Trophoblast cell (in vitro differentiated cells and primary cell): ENCODE measurements at regions not wholly inside any gene's neighbourhood (a gene's known extent, or its start where the extent isn't known, plus 50 kb on each side); places are given as distances from the start of the nearest gene placed in this dataset.

Source experiments
- DNase-seq, 2 donors: peaks; one replicate each; pipeline ENCODE4 v3.0.0-alpha.2; 2016
- H2AFZ ChIP-seq: 2 replicates; pipeline ENCODE4 v1.6.1; 2013; ENCODE audit warnings: low read length, moderate library complexity, mild to moderate bottlenecking; ENCODE audit not compliant: insufficient read depth, poor library complexity
- H2AK5ac ChIP-seq: 2 replicates; pipeline ENCODE4 v1.6.1; 2013; ENCODE audit warnings: mild to moderate bottlenecking, low read length
- H2BK120ac ChIP-seq: 2 replicates; pipeline ENCODE4 v1.6.1; 2013; ENCODE audit warnings: low read length, mild to moderate bottlenecking, moderate library complexity; ENCODE audit not compliant: insufficient read depth, poor library complexity
- H2BK12ac ChIP-seq: 2 replicates; pipeline ENCODE4 v1.6.1; 2013; ENCODE audit warnings: mild to moderate bottlenecking, low read length, moderate library complexity
- H2BK5ac ChIP-seq: 2 replicates; pipeline ENCODE4 v1.6.1; 2013; ENCODE audit warnings: low read length, low read depth, moderate library complexity, mild to moderate bottlenecking; ENCODE audit not compliant: poor library complexity
- H3K14ac ChIP-seq: 2 replicates; pipeline ENCODE4 v1.6.1; 2013; ENCODE audit warnings: mild to moderate bottlenecking, low read length
- H3K18ac ChIP-seq: 2 replicates; pipeline ENCODE4 v1.6.1; 2013; ENCODE audit warnings: mild to moderate bottlenecking, low read length
- H3K23ac ChIP-seq: 2 replicates; pipeline ENCODE4 v1.6.1; 2013; ENCODE audit warnings: low read length
- H3K27ac ChIP-seq: 2 replicates; pipeline ENCODE4 v1.5.1; 2013; ENCODE audit warnings: low read depth, mild to moderate bottlenecking, inconsistent platforms, low read length, moderate library complexity
- H3K27me3 ChIP-seq: 2 replicates; pipeline ENCODE4 v1.6.1; 2013; ENCODE audit warnings: inconsistent platforms, mild to moderate bottlenecking, low read length, moderate library complexity; ENCODE audit not compliant: insufficient read depth
- H3K36me3 ChIP-seq, 2 experiments: 1 replicate in 1 of 2; 2 replicates in 1 of 2; pipeline ENCODE4 v1.6.1; 2013; ENCODE audit warnings: low read length in 2 of 2, mild to moderate bottlenecking in 2 of 2, moderate library complexity in 1 of 2; ENCODE audit not compliant: insufficient read depth in 2 of 2, control insufficient read depth in 1 of 2
- H3K4ac ChIP-seq: 2 replicates; pipeline ENCODE4 v1.6.1; 2013; ENCODE audit warnings: low read depth, mild to moderate bottlenecking, low read length, moderate library complexity
- H3K4me1 ChIP-seq, 2 experiments: 1 replicate in 1 of 2; 2 replicates in 1 of 2; pipeline ENCODE4 v1.6.1; 2013; ENCODE audit warnings: low read length in 2 of 2, mild to moderate bottlenecking in 2 of 2, moderate library complexity in 1 of 2; ENCODE audit not compliant: insufficient read depth in 2 of 2, control insufficient read depth in 1 of 2
- H3K4me2 ChIP-seq: 2 replicates; pipeline ENCODE4 v1.6.1; 2013; ENCODE audit warnings: inconsistent platforms, mild to moderate bottlenecking, low read length, moderate library complexity
- H3K4me3 ChIP-seq: 2 replicates; pipeline ENCODE4 v1.5.1; 2013; ENCODE audit warnings: mild to moderate bottlenecking, low read depth, low read length, inconsistent platforms
- H3K79me1 ChIP-seq: one replicate; pipeline ENCODE4 v1.6.1; 2013; ENCODE audit warnings: low read length
- H3K79me2 ChIP-seq: 2 replicates; pipeline ENCODE4 v1.6.1; 2013; ENCODE audit warnings: low read length, mild to moderate bottlenecking; ENCODE audit not compliant: control insufficient read depth, insufficient read depth, poor library complexity
- H3K9ac ChIP-seq: 2 replicates; pipeline ENCODE4 v1.6.1; 2013; ENCODE audit warnings: mild to moderate bottlenecking, low read length
- H3K9me3 ChIP-seq: 2 replicates; pipeline ENCODE4 v1.6.1; 2013; ENCODE audit warnings: low read depth, mild to moderate bottlenecking, control low read depth, inconsistent platforms, low read length; ENCODE audit not compliant: insufficient read depth
- H4K12ac ChIP-seq: 2 replicates; pipeline ENCODE4 v1.6.1; 2013; ENCODE audit warnings: low read depth, mild to moderate bottlenecking, low read length, moderate library complexity
- H4K8ac ChIP-seq: 2 replicates; pipeline ENCODE4 v1.6.1; 2013; ENCODE audit warnings: low read depth, mild to moderate bottlenecking, low read length, moderate library complexity
- H4K91ac ChIP-seq: one replicate; pipeline ENCODE4 v1.6.1; 2013; ENCODE audit warnings: low read depth, mild to moderate bottlenecking, low read length, moderate library complexity
- WGBS: extraction: QIAGEN DNeasy Blood & Tissue Kit; methylation state at CpG from one replicate; pipeline ENCODE4 v1.1.7; 2013; ENCODE audit warnings: missing lambda C conversion rate; ENCODE audit not compliant: insufficient read length, insufficient coverage; ENCODE audit errors: extremely low coverage; 5-methylcytosine and 5-hydroxymethylcytosine counted together

DNA sequence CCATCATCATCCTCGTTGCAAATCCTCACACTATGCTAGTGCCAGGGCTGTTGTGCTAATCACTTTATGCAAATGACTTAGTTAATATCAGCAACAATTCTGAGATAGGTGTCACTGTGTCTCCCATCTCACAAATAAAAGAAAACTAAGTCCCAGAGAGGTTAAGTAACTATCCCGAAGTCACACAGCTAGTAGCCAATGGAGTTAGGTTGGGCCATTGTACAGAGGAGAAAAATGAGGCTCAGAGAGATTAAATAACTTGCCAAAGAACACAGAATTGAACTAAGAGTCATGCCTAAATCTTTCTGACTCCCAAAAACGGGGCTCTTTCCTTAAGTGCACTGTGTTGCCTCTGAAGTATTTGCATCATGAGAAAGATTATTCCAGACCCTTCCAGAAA is 146.4 kb downstream of the MIS18A start:
- peaks cover 3 to 5% of the 10 kb centered on the region in 2 experiments for H3K4me1 ChIP-seq
- H3K79me2 ChIP-seq, result no peaks in the 10 kb centered on the region
- no peak overlapping the region for H4K12ac ChIP-seq
- H3K9me3 ChIP-seq, result peaks cover 4% of the 10 kb centered on the region
- WGBS, result no CpG with 5 or more reads among the region's 3 CpGs
- H3K79me1 ChIP-seq, result no peaks in the 10 kb centered on the region
- H3K23ac ChIP-seq, result no peak overlapping the region
- no peak overlapping the region for H3K4me3 ChIP-seq
- H3K9ac ChIP-seq, result no peak overlapping the region
- no peak for DNase-seq
- H3K4me2 ChIP-seq, result no peak overlapping the region
- no peaks in the 10 kb centered on the region for H3K27me3 ChIP-seq
- no peak overlapping the region for H4K91ac ChIP-seq
- no peak overlapping the region for H3K27ac ChIP-seq
- H3K36me3 ChIP-seq, result no peaks in the 10 kb centered on the region
- no peak overlapping the region for H2BK120ac ChIP-seq
- no peak overlapping the region for H4K8ac ChIP-seq
- no peak overlapping the region for H3K4ac ChIP-seq
- H3K14ac ChIP-seq, result no peak overlapping the region
- no peak overlapping the region for H2AFZ ChIP-seq
- H2AK5ac ChIP-seq, result no peak overlapping the region
- no peak overlapping the region for H2BK12ac ChIP-seq
- no peak overlapping the region for H2BK5ac ChIP-seq
- no peak overlapping the region for H3K18ac ChIP-seq

DNA sequence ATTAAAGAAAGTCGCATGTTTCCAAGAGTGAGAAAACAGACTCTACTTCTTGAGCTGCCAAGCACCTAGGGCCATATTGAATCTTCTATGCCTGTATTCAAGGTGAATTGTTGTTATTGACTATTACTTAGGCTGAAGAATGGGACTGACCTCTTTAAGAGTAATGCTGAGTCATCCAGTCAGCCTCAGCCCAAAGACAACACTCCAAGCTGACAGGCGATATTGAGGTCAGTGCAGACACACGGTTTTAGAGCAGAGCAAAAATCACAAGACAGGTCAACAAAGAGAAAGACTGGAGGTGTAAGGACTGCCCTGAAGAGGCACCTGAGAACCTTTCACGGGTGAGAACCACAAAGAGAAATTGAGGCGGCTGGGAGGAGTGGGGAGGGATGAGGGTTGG is 146.9 kb downstream of the MIS18A start:
- Histone ChIP-seq H3K23ac (no peak overlapping the region), H2AK5ac (no peak overlapping the region), H2BK12ac (no peak overlapping the region), H2BK5ac (no peak overlapping the region), H3K18ac (no peak overlapping the region), H2AFZ (no peak overlapping the region), H3K79me2 (no peaks in the 10 kb centered on the region), H3K4me3 (no peak overlapping the region), H3K4ac (no peak overlapping the region), H2BK120ac (no peak overlapping the region), H4K91ac (no peak overlapping the region), H4K8ac (no peak overlapping the region), H3K27me3 (no peaks in the 10 kb centered on the region), H4K12ac (no peak overlapping the region), H3K9me3 (peaks cover 4% of the 10 kb centered on the region), H3K9ac (no peak overlapping the region), H3K4me2 (no peak overlapping the region), H3K14ac (no peak overlapping the region), H3K36me3 (no peaks in the 10 kb centered on the region), H3K79me1 (no peaks in the 10 kb centered on the region), H3K27ac (no peak overlapping the region), H3K4me1 (peaks cover 3 to 5% of the 10 kb centered on the region in 2 experiments)
- WGBS, result no CpG with 5 or more reads among the region's 5 CpGs
- DNase-seq, result no peak

DNA sequence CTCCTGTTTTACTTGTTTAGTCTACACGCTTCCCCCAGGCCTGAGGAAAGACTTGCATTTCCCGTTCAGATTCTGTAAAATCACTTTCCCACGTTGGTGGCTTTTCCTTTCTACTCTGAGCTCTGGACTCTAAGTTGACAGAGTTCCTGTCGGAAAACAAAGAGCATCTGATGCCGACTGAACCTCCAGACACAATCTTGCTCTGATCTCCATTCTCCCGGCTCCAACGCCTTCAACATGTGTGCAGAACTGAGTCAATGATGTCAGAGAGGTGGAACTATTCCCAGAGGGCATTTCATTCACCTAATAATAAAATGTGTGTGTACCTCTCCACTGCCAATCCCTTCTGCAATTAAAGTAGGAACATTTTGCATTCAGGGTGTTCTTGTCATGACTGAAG is 147.7 kb downstream of the MIS18A start:
- H3K4me1 ChIP-seq, result peaks cover 3 to 5% of the 10 kb centered on the region in 2 experiments
- no peak overlapping the region for H2BK120ac ChIP-seq
- H3K9me3 ChIP-seq, result peaks cover 4% of the 10 kb centered on the region
- no peak for DNase-seq
- H3K23ac ChIP-seq, result no peak overlapping the region
- H4K8ac ChIP-seq, result no peak overlapping the region
- H3K27ac ChIP-seq, result no peak overlapping the region
- WGBS, result no CpG with 5 or more reads among the region's 7 CpGs
- no peak overlapping the region for H3K4ac ChIP-seq
- no peak overlapping the region for H2AFZ ChIP-seq
- no peak overlapping the region for H4K91ac ChIP-seq
- no peak overlapping the region for H4K12ac ChIP-seq
- H2BK12ac ChIP-seq, result no peak overlapping the region
- no peak overlapping the region for H3K4me2 ChIP-seq
- no peak overlapping the region for H3K14ac ChIP-seq
- no peaks in the 10 kb centered on the region for H3K79me1 ChIP-seq
- no peak overlapping the region for H3K4me3 ChIP-seq
- no peak overlapping the region for H3K9ac ChIP-seq
- H3K36me3 ChIP-seq, result no peaks in the 10 kb centered on the region
- H3K18ac ChIP-seq, result no peak overlapping the region
- H3K79me2 ChIP-seq, result no peaks in the 10 kb centered on the region
- H3K27me3 ChIP-seq, result no peaks in the 10 kb centered on the region
- H2AK5ac ChIP-seq, result no peak overlapping the region
- no peak overlapping the region for H2BK5ac ChIP-seq

DNA sequence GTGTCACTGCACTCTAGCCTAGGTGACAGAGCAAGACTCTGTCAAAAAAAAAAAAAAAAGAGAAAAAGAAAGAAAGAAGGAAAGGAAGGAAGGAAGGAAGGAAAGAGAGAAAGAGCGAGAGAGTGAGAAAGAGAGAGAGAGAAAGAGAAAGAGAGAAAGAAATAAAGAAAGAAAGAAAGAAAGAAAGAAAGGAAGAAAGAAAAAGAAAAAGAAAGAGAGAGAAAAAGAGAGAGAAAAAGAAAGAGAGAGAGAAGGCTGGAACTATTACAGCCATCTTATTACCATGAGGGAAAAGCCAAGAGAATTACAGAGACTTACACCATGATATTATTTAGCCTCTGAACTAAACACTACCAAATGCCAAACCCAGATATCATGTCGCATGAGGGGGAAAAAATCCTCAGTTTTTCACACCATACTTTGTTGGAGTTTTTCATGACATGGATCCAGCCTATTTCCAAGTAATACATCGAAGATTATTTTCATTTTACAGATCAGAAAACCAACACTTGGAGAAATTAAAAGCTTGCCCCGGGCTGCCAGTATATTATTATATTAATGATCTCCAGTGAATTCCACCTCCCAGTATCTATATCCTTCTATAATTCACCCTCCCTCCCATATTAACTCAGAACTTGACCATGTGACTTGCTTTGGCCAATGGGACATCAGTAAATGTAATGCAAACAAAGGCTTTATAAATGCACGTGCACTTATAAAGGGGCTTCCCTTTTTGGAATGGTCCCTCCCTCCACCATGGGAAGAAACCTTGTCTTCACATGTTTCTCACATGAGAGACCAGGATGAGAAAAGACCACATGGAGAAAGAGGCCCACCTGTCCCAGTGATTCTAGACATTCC is 148.6 kb downstream of the MIS18A start:
- Histone ChIP-seq H2BK12ac (no peak overlapping the region), H2BK5ac (no peak overlapping the region), H4K8ac (no peak overlapping the region), H3K23ac (no peak overlapping the region), H3K18ac (no peak overlapping the region), H3K27me3 (no peaks in the 10 kb centered on the region), H3K79me1 (no peaks in the 10 kb centered on the region), H3K27ac (no peak overlapping the region), H3K36me3 (no peaks in the 10 kb centered on the region), H3K14ac (no peak overlapping the region), H3K4me3 (no peak overlapping the region), H2BK120ac (no peak overlapping the region), H3K9me3 (peaks cover 4% of the 10 kb centered on the region), H3K79me2 (no peaks in the 10 kb centered on the region), H3K4me2 (no peak overlapping the region), H4K12ac (no peak overlapping the region), H3K4ac (no peak overlapping the region), H4K91ac (no peak overlapping the region), H3K9ac (no peak overlapping the region), H2AK5ac (no peak overlapping the region), H3K4me1 (peaks cover 3 to 5% of the 10 kb centered on the region in 2 experiments), H2AFZ (no peak overlapping the region)
- DNase-seq, result no peak
- no CpG with 5 or more reads among the region's 5 CpGs for WGBS
